GM19438 (cell line): ENCODE measurements at regions not wholly inside any gene's neighbourhood (a gene's known extent, or its start where the extent isn't known, plus 50 kb on each side); places are given as distances from the start of the nearest gene placed in this dataset.
"Not testable (repeated sequence)": the region's sequence is repeated elsewhere in the genome, so short reads cannot be mapped to it uniquely, and the experiment has no call there.

Experiments
- ATAC-seq: cut with Tn5 transposase; IDR thresholded peaks from one replicate; pipeline ENCODE4 v1.9.1; 2021; ENCODE audit warnings: low read depth; ENCODE audit not compliant: unreplicated experiment

DNA sequence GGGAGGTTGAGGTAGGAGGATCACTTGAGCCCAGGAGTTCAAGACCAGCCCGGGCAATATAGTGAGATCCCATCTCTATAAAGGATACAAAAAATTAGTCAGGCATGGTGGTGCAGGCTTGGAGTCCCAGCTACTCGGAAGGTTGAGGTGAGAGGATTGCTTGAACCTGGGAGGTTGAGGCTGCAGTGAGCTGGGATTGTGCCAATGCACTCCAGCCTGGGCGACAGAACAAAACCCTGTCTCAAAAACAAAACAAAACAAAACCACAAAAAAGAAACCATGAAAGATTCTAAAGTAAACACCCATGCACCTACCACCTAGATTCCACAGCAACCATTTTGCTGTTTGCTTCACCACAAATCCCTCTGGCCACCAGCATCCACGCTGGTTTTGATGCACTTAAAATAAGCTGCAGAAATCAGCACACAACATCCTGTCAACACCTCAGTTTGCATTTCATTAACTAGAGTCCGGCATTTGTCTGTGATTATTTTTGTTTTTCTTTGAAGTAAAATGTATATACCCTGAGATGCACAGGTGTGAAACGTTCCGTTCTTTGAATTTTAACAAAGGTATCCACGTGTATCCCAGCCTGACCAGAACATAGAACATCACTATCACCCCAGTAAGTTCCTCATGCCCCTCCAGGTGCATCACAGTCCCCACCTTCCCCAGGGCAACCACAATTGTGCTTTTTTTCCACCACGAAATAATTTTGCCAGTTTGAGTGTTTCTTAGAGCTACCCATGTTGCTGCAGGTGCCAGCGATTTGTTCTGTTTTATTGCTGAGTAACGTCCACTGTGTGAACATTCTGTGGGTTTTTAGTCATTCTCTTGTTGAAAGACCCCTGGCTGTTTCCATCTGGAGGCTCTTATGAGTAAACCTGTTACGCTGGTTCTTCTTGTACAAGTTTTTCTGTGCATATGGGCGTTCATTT lies 191.5 kb downstream of the SEC14L1 start:
- ATAC-seq: no peak

GRCh38 chr17:77332981-77333685 lies 192.4 kb downstream of the SEC14L1 start:
- ATAC-seq: no peak

GRCh38 chr17:77337150-77337549 lies 196.4 kb downstream of the SEC14L1 start:
- no peak for ATAC-seq

- no peak for ATAC-seq
Observed at GRCh38 chr17:77341069-77341541, 200.3 kb downstream of the SEC14L1 start.

DNA sequence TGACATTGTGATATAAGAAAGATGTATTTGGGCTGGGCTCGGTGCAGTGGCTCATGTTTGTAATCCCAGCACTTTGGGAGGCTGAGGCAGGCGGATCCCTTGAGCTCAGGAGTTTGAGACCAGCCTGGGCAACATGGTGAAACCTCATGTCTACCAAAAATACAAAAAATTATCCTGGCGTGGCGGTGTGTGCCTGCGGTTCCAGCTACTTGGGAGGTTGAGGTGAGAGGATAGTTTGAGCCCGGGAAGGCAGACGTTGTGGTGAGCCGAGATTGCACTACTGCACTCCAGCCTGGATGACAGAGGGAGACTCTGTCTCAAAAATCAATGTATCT lies 201.9 kb downstream of the SEC14L1 start:
- not testable (repeated sequence) for ATAC-seq

GRCh38 chr17:77343031-77343800 lies 202.4 kb downstream of the SEC14L1 start:
- ATAC-seq: no peak

- ATAC-seq: no peak
Observed at GRCh38 chr17:77344038-77344437, 203.3 kb downstream of the SEC14L1 start.

- ATAC-seq: no peak
Observed at GRCh38 chr17:77345260-77345910, 204.6 kb downstream of the SEC14L1 start.

DNA sequence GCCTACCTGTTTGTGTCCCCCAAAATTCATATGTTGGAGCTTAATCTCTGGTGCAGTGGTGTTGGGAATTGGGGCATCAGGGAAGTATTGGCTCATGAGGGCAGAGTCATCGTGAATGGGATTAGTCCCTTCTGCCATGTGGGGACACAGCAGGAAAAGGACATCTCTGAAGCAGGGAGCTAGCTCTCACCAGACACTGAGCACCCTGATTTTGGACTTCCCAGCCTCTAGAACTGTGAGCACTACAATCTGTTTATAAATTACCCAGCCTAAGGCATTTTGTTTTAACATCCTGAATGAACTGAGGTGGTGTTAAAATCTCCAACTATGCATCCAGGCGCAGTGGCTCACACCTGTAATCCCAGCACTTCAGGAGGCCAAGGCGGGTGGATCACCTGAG lies 206.0 kb downstream of the SEC14L1 start:
- ATAC-seq: no peak

- no peak for ATAC-seq
Observed at GRCh38 chr17:77347544-77347943, 206.8 kb downstream of the SEC14L1 start.

- no peak for ATAC-seq
Observed at GRCh38 chr17:77349976-77350830, 209.4 kb downstream of the SEC14L1 start.

DNA sequence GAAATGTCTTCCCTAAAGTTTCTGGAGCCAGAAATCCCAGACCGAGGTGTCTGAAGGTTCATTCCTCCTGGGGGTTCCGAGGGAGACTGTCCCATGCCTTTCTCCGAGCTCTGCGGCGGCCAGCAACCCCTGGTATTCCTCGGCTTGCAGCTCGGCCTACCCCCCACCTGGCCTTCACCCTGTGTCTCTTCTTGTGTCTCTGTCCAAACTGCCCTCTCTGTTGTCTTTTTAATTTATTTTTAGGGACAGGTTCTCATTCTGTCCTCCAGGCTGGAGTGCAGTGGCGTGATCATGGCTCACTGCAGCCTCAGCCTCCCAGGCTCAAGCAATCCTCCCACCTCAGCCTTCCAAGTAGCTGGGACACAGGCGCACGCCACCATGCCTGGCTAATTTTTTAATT lies 211.7 kb downstream of the SEC14L1 start:
- ATAC-seq: no peak

DNA sequence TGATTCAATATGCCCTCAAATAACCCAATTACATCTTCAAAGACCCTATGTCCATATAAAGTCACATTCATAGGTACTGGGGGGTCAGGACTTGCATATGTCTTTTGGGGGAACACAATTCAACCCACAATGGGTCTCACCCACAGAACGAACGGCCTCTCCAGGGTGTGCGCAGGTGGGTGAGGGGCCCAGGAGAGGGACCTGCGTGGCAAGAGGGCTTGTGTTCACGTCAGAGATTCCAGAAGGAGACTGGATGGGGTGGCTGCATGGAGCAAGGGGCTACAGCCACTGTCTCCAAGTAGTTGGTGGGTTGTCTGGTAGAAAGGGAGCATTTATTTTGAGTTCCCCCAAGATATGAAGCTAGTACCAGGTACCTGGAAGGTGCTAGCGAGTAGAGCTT lies 212.2 kb downstream of the SEC14L1 start:
- no peak for ATAC-seq

- no peak for ATAC-seq
Observed at GRCh38 chr17:77353684-77354419, 213.1 kb downstream of the SEC14L1 start.

GRCh38 chr17:77354420-77354669 lies 213.6 kb downstream of the SEC14L1 start:
- ATAC-seq: no peak

DNA sequence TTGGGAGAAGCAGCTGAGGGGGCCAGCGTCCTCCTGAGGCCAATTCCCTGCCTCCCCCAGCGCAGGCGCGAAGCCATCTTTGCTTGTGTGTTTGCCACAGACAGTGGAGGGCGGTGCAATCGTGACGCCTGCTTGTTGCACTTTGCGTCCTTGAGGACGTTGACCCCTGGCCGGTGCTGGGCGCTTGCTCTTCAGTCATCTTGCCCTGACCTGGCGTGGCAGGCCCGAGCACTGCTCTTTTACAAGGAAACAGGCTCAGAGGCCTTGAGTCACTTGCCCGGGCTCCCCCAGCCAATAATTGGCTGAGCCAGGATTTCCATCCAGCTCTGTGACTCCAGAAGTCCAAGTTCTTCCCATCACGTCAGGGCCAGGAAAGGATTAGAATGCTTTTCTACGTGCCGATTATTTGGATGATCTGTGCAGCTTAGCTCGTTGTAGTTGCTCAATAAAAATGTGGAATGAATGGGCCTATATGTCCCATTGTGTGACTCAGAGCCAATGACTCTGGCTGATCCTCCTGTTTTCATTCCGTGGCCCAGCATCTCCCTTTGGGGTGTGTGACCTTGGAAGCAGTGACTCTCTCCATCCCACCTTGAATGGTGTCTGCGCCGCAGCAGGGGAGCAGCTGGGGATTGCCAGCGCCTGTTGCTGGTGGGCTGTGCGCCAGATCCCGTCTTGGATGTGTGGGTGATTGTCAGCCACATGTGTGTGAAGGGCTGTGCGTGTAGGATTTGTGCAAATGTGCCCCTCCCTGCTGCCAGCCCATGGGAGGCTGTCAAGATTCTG lies 214.1 kb downstream of the SEC14L1 start:
- no peak for ATAC-seq

DNA sequence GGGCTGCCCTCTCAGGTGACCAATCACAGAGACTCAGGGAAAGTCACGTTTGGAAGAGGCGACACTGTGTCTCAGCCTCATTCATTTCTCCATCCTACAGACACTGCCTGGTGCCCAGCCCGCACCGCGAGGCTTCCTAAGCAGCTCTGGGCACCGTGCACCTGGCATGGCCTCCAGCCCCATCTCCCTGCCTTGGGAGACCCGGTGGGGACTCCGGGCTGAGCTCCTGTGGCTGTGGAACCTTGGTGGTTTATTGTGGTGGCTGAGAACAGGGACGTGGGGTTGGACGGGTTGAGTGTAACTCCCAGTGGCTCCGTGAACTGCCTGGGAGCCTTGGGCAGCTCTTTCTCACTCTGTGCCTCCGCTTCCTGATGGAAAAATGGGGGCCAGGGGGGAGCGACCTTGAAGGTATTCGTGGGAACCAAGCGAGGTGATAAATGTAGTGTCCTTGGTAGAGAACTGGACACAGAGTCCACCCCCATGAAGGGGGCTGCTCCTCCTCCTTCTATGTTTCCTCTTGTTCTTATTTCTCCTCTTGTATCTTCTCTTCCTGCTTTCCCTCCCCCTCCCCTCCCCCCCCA lies 215.4 kb downstream of the SEC14L1 start:
- no peak for ATAC-seq

- ATAC-seq: no peak
Observed at GRCh38 chr17:77356690-77357201, 216.0 kb downstream of the SEC14L1 start.
